Heart left ventricle (tissue), 13 donors: ENCODE measurements at regions not wholly inside any gene's neighbourhood (a gene's known extent, or its start where the extent isn't known, plus 50 kb on each side); places are given as distances from the start of the nearest gene placed in this dataset.

ENCODE experiments used
- CTCF ChIP-seq, 12 donors: fragments of 200-600 bp; sonication (generic) in 4 of 12; IDR thresholded peaks; one replicate each; pipeline versions ENCODE4 v1.5.0 to v1.8.0; 2018 to 2022; ENCODE audit warnings: antibody characterized with exemption in 12 of 12, mild to moderate bottlenecking in 5 of 12
- POLR2A ChIP-seq, 2 donors: fragments of 450-650 bp; IDR thresholded peaks; one replicate each; pipeline ENCODE4 v1.6.1; 2017; ENCODE audit warnings: antibody characterized with exemption in 2 of 2, mild to moderate bottlenecking in 2 of 2, moderate library complexity in 2 of 2
- donor health status: ischemic (EF 13 %, LVEDD 7.1; RV severe dilation, severe dysfunction).
- donor health status: DM: no; HTN: yes; CAD: no.
- donor health status: DM: no; HTN: no; CAD: no.
- donor health status: ischemic (EF 25% LVEDD 6.9; RV normal size, moderate dysfunction).
- donor health status: ischemic (EF 25% LVEDD 5.7; RV mildly dilated, moderate dysfunction).
- donor health status: ischemic (EF 35%, LVEDD 5.7; RV mildly dilated, moderate dysfunction).
- donor health status: nonischemic (EF 11% LVEDD 7.7; RV severe dilation, severe dysfunction).
- donor health status: DM: yes; HTN: yes; CAD: no.
- donor health status: PGD.
- donor health status: ischemic (EF 29% LVEDD 5.4; RV normal size, mild dysfunction).
- donor health status: nonischemic (EF 23%, LVEDD 6.1; RV moderate dilation, normal function).

GRCh38 chr2:160835166-160835565 lies 325.1 kb upstream of the TANK start:
- no peak for TF ChIP-seq POLR2A (IDR thresholded peaks at IDR 0.05)
- no peak for TF ChIP-seq CTCF (IDR thresholded peaks at IDR 0.05)
